HCT116 (cell line): ENCODE measurements at regions not wholly inside any gene's neighbourhood (a gene's known extent, or its start where the extent isn't known, plus 50 kb on each side); places are given as distances from the start of the nearest gene placed in this dataset.

Experiments used
- CTCF ChIP-seq, 3 experiments: fragments of 200-600 bp in 1 of 3; sonication (generic) in 1 of 3; IDR thresholded peaks in 2 of 3; conservative IDR thresholded peaks in 1 of 3; 2 replicates each; pipeline ENCODE4 v1.5.1; 2012 to 2017; ENCODE audit warnings: low read depth in 2 of 3, low read length in 2 of 3, antibody characterized with exemption in 1 of 3, borderline replicate concordance in 1 of 3, control low read depth in 1 of 3, mild to moderate bottlenecking in 1 of 3, mixed read lengths in 1 of 3, mixed run types in 1 of 3, moderate library complexity in 1 of 3; ENCODE audit not compliant: insufficient read depth in 1 of 3
- EGR1 ChIP-seq: IDR thresholded peaks from 2 replicates; pipeline ENCODE4 v1.6.1; 2012; ENCODE audit warnings: low read depth
- ELF1 ChIP-seq: IDR thresholded peaks from 2 replicates; pipeline ENCODE4 v1.6.1; 2012; ENCODE audit warnings: low read depth, borderline replicate concordance
- EZH2 ChIP-seq: fragments of 200-600 bp; sonication (generic); IDR thresholded peaks from 2 replicates; pipeline ENCODE4 v1.6.1; 2017; ENCODE audit warnings: antibody characterized with exemption, mixed run types
- FOSL1 ChIP-seq: IDR thresholded peaks from 2 replicates; pipeline ENCODE4 v1.6.1; 2012; ENCODE audit warnings: low read depth
- POLR2AphosphoS5 ChIP-seq: IDR thresholded peaks from 2 replicates; pipeline ENCODE4 v1.6.1; 2011; ENCODE audit warnings: mild to moderate bottlenecking, low read depth, low read length, moderate library complexity
- SP1 ChIP-seq: IDR thresholded peaks from 2 replicates; pipeline ENCODE4 v1.6.1; 2012; ENCODE audit warnings: low read depth
- YY1 ChIP-seq: IDR thresholded peaks from 2 replicates; pipeline ENCODE4 v1.6.1; 2011; ENCODE audit warnings: low read length, low read depth, moderate library complexity, mild to moderate bottlenecking; ENCODE audit not compliant: insufficient replicate concordance; ENCODE audit errors: extremely low read depth
- ZBTB33 ChIP-seq: IDR thresholded peaks from 2 replicates; pipeline ENCODE4 v1.6.1; 2011; ENCODE audit warnings: mild to moderate bottlenecking, low read length, moderate library complexity; ENCODE audit not compliant: insufficient replicate concordance; ENCODE audit errors: extremely low read depth

- TF ChIP-seq YY1 (no peak), EZH2 (no peak), POLR2AphosphoS5 (no peak), CTCF (IDR thresholded peaks at IDR 0.05 in 2 of 3, conservative IDR thresholded peaks at IDR 0.05 in 1 of 3; ENCODE audit: borderline replicate concordance in 1 of 3, insufficient read depth in 1 of 3, low read depth in 2 of 3, low read length in 2 of 3) (no peak), ELF1 (no peak), SP1 (no peak), EGR1 (no peak), FOSL1 (no peak), ZBTB33 (no peak)
Measured at GRCh38 chr10:29941476-29941875, 117.9 kb downstream of the JCAD start.
